Sigmoid colon (tissue), 6 donors: ENCODE measurements at regions not wholly inside any gene's neighbourhood (a gene's known extent, or its start where the extent isn't known, plus 50 kb on each side); places are given as distances from the start of the nearest gene placed in this dataset.
"Not testable (repeated sequence)": the region's sequence is repeated elsewhere in the genome, so short reads cannot be mapped to it uniquely, and the experiment has no call there.

Experiments used
- DNase-seq: peaks from one replicate; pipeline ENCODE4 v3.0.0-alpha.2; 2019
- H3K27ac ChIP-seq, 4 donors: fragments of 200-600 bp; sonication (generic); one replicate each; pipeline ENCODE4 v1.5.1; 2016 to 2019; ENCODE audit warnings: mild to moderate bottlenecking in 1 of 4
- H3K27me3 ChIP-seq, 3 donors: fragments of 200-600 bp; sonication (generic); one replicate each; pipeline ENCODE4 v1.5.1; 2019; ENCODE audit warnings: mild to moderate bottlenecking in 1 of 3
- H3K36me3 ChIP-seq, 4 donors: fragments of 200-600 bp; sonication (generic); one replicate each; pipeline ENCODE4 v1.5.1; 2016 to 2019
- H3K4me1 ChIP-seq, 4 donors: fragments of 200-600 bp; sonication (generic); one replicate each; pipeline ENCODE4 v1.5.1; 2017 to 2019
- H3K4me3 ChIP-seq, 4 donors: fragments of 200-600 bp; sonication (generic); one replicate each; pipeline ENCODE4 v1.5.1; 2017 to 2019; ENCODE audit warnings: mild to moderate bottlenecking in 2 of 4, moderate library complexity in 1 of 4
- H3K9me3 ChIP-seq, 4 donors: fragments of 200-600 bp in 3 of 4; sonication (generic) in 3 of 4; one replicate each; pipeline versions ENCODE4 v1.5.1 to v1.6.1; 2013 to 2019
- EP300 ChIP-seq, 4 donors: sonication (generic); formaldehyde crosslinking; IDR thresholded peaks; one replicate each; pipeline ENCODE4 v1.6.1; 2017; ENCODE audit warnings: antibody characterized with exemption in 4 of 4
- POLR2A ChIP-seq, 2 donors: fragments of 450-650 bp; IDR thresholded peaks; one replicate each; pipeline ENCODE4 v1.6.1; 2016; ENCODE audit warnings: antibody characterized with exemption in 2 of 2, mild to moderate bottlenecking in 2 of 2, moderate library complexity in 2 of 2
- POLR2AphosphoS5 ChIP-seq, 4 donors: sonication (generic); formaldehyde crosslinking; IDR thresholded peaks; one replicate each; pipeline ENCODE4 v1.6.1; 2017; ENCODE audit warnings: antibody characterized with exemption in 4 of 4
- WGBS, 2 donors: extraction: QIAGEN DNeasy Blood & Tissue Kit; methylation state at CpG; one replicate each; pipeline ENCODE4 v1.1.7; 2013; 5-methylcytosine and 5-hydroxymethylcytosine counted together
- intact Hi-C: fragments of 100-400 bp; cut with DNase I; formaldehyde crosslinking; loops from one replicate; pipeline ENCODE4 v1.15.1; 2023
- TF ChIP-seq, protein P1 (sequence below), 4 experiments: fragments of 450-650 bp in 3 of 4; fragments of 200-600 bp in 1 of 4; IDR thresholded peaks; one replicate each; pipeline ENCODE4 v1.5.1; 2016 to 2019; ENCODE audit warnings: antibody characterized with exemption in 4 of 4, mild to moderate bottlenecking in 3 of 4, moderate library complexity in 2 of 4
- donor health status: healthy with polysubstance abuse.
- donor health status: healthy.

DNA sequence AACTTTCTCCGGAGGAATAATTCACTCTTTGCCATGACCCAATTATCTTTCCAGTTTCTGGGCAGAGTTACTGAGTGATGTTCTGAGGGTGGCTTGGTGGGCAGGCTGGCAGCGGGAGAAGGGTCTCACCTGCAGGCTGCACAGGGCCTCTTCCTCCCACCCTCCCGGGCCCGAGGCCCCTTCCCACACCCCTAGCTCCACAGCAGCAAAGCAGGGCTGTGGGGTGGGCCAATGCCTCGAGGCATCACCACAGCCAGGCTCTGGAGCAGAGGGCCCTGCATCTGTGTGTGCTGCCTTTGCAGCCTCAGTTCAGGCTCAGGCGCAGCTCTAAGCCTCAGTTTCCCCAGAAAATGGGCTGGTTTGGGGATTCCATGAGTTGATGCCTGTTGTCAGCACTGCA, 120.2 kb upstream of the FOXD4L5 start:
- TF ChIP-seq, protein P1, sequence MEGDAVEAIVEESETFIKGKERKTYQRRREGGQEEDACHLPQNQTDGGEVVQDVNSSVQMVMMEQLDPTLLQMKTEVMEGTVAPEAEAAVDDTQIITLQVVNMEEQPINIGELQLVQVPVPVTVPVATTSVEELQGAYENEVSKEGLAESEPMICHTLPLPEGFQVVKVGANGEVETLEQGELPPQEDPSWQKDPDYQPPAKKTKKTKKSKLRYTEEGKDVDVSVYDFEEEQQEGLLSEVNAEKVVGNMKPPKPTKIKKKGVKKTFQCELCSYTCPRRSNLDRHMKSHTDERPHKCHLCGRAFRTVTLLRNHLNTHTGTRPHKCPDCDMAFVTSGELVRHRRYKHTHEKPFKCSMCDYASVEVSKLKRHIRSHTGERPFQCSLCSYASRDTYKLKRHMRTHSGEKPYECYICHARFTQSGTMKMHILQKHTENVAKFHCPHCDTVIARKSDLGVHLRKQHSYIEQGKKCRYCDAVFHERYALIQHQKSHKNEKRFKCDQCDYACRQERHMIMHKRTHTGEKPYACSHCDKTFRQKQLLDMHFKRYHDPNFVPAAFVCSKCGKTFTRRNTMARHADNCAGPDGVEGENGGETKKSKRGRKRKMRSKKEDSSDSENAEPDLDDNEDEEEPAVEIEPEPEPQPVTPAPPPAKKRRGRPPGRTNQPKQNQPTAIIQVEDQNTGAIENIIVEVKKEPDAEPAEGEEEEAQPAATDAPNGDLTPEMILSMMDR (IDR thresholded peaks at IDR 0.05): no peak
- TF ChIP-seq POLR2AphosphoS5 (IDR thresholded peaks at IDR 0.05) (no peak), EP300 (IDR thresholded peaks at IDR 0.05) (no peak), POLR2A (IDR thresholded peaks at IDR 0.05) (no peak)
- Histone ChIP-seq H3K36me3 (no peaks in the 10 kb centered on the region), H3K9me3 (peaks cover 0 to 12% (median 0%) of the 10 kb centered on the region in 4 donors), H3K4me3 (no peak overlapping the region), H3K27ac (no peak overlapping the region), H3K27me3 (no peaks in the 10 kb centered on the region), H3K4me1 (no peaks in the 10 kb centered on the region)
- WGBS, 2 donors: 63 to 71% methylated on average over 6 of the region's 6 CpGs
- intact Hi-C loops: no loop called here
- DNase-seq: no peak

DNA sequence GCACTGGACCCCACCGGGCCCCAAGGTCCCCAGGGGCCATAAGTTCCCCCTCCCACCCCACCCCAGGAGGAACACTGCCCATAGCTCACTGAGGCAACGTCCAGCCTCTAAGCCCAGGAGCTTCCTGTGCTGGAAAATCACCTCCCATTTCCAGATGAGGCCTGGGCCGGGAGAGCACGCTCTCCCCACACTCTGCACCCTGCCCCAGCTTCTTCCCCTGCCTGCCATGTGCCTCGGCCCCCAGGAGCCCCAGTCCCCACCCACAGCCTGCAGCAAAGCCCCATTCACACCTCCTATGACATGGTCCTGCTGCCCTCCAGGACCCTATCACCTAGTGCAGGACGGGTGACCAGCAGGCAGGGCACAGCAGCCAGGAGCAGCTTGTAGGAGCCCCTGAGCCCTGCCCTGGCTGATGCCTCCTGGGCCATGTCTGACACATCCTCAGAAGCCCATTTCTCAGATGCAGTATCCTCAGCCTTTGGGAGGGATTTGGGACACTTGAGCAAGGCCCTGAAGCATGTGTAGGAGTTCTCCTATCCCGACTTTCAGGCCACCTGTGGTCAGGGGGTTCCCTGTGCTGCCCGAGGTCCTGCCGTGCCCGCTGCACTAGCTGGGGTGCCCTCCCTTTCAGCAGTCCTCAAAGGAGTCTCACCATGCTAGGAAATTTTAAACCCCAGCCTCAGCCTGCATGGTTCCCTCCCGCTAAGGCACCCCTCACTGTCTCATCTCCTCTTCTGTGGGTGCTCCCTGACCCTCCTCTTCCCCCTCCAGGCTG, 119.4 kb upstream of the FOXD4L5 start:
- no peak overlapping the region for H3K27ac ChIP-seq
- peaks cover 0 to 5% (median 0%) of the 10 kb centered on the region in 4 donors for H3K9me3 ChIP-seq
- H3K4me3 ChIP-seq: no peak overlapping the region
- H3K36me3 ChIP-seq: no peaks in the 10 kb centered on the region
- WGBS, 2 donors: 73 to 74% methylated on average over 11 of the region's 11 CpGs
- intact Hi-C loops: no loop called here
- no peak for TF ChIP-seq EP300 (IDR thresholded peaks at IDR 0.05)
- peak; percentile 26 for DNase-seq
- H3K27me3 ChIP-seq: no peaks in the 10 kb centered on the region
- no peaks in the 10 kb centered on the region for H3K4me1 ChIP-seq

DNA sequence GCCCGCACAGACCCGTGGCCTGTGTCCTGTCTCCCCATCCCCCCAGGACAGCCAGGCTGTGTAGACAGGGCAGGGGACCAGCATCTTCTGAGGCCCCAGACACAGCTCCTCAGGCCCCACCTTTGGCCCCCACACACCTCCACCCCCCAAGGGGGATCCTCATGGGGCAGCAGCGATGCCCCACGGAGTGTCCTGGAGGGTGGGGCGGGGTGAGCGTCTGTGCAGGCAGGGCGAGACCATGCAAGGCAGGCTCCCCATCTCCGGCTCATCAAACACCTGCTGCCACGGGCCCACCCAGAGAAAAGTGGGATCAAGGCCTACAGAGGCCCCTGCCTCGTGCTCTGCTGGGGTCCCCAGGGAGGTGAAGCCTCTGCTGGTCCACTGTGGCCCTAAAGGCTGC, 118.7 kb upstream of the FOXD4L5 start:
- Histone ChIP-seq H3K4me1 (no peaks in the 10 kb centered on the region), H3K9me3 (peaks cover 0 to 4% (median 0%) of the 10 kb centered on the region in 4 donors)
- intact Hi-C loops: no loop called here

DNA sequence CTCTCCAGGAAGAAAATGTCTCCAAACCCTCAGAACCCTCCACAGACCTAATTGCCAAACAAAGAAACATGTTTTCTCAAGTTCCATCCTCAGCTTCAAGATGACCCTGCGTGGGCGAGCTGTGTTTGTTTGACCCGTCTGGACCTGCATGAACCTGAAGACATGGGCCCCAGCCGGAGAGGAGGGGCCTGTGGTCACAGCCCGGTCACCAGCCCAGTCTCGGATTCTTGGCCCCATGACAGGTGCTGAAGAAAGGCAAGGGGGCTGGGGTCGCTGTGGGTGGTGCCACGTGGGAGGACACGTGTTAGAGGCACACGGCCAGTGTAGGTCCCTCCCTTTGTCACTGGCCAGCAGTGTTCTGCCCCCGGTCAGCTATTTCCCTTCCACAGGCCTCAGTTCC, 118.1 kb upstream of the FOXD4L5 start:
- intact Hi-C loops: not testable (repeated sequence)

More for the DNA sequence above, 118.7 kb upstream of the FOXD4L5 start:
- H3K27me3 ChIP-seq: no peaks in the 10 kb centered on the region
- DNase-seq: peak; percentile 44
- H3K4me3 ChIP-seq: no peak overlapping the region
- no peak overlapping the region for H3K27ac ChIP-seq
- TF ChIP-seq POLR2A (IDR thresholded peaks at IDR 0.05): no peak
- TF ChIP-seq POLR2AphosphoS5 (IDR thresholded peaks at IDR 0.05): no peak
- TF ChIP-seq, protein P1 (IDR thresholded peaks at IDR 0.05): no peak
- WGBS, 2 donors: 81 to 82% methylated on average over 10 of the region's 10 CpGs
- H3K36me3 ChIP-seq: no peaks in the 10 kb centered on the region

DNA sequence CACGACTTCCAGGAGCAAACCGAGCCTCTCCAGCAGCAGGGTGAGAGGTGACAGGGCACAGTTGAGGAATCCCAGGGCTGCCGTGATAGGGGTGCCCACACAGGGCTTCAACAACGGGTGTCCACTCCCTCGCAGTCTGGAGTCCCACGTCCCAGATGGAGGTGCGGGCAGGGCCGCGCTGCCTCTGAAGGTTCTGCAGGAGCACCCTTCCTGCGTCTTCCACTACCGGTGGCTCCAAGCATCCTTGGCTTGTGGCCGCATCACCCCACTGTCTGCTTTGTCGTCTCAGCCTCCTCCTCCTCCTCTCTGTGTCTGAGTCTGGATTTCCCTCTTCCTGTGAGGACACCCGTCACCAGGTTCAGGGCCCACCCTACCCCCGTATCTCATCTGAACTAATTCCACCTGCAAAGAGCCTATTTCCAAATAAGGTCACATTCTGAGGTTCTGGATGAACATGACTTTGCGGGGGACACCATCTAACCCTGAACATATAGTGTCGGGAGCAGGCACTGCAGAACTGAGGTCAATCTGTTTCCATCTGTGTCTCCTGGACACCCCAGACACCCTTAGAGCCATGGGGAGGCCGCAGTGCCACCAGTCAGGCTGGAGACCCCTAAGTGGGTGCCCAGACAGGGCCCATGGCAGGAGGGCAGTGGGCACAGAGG, 117.3 kb upstream of the FOXD4L5 start:
- H3K27me3 ChIP-seq, H3K36me3 ChIP-seq, H3K9me3 ChIP-seq, H3K4me3 ChIP-seq, H3K27ac ChIP-seq, intact Hi-C loops, H3K4me1 ChIP-seq: not testable (repeated sequence)
- 88% methylated on average over 18 of the region's 18 CpGs for WGBS, 2 donors
- peak; percentile 48 for DNase-seq

More for the DNA sequence above, 118.1 kb upstream of the FOXD4L5 start:
- not testable (repeated sequence) for H3K27ac ChIP-seq, H3K9me3 ChIP-seq, H3K4me3 ChIP-seq, H3K27me3 ChIP-seq, H3K36me3 ChIP-seq, H3K4me1 ChIP-seq
- peak; percentile 50 for DNase-seq
- WGBS, 2 donors: 84 to 85% methylated on average over 11 of the region's 11 CpGs

DNA sequence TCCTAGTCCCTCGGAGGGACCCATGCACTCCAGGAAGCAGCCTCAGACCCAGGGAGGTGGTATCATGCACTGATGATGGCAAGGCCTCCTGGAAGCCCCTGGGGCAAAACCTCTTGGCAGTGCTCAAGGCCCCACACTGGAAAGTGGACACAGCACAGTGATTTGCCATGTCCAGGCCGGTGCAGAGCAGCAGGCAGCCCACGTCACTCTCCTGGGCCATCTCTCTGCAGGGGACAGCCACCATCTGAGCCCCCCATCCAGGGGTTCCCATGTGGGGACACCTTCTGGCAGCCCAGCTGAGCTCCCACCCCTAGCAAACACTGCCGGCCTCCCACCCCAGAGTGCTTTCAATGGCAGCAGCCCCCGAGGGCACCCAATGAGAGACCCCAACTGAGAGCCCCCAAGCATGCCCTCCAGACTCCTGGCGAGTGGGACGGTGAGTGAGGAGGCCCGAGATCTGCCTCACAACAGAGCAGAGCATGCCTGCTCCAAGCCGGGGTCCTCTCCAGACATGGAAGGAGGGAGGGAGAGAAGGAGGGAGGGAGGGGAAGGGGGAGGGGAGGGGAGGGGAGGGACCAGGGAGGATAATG, 116.5 kb upstream of the FOXD4L5 start:
- H3K27ac ChIP-seq, H3K27me3 ChIP-seq, H3K4me1 ChIP-seq, intact Hi-C loops, H3K4me3 ChIP-seq, H3K36me3 ChIP-seq, H3K9me3 ChIP-seq: not testable (repeated sequence)
- DNase-seq: peak; percentile 50
- WGBS, 2 donors: 78 to 79% methylated on average over 9 of the region's 9 CpGs
